Trophoblast cell (in vitro differentiated cells and primary cell): ENCODE measurements at regions not wholly inside any gene's neighbourhood (a gene's known extent, or its start where the extent isn't known, plus 50 kb on each side); places are given as distances from the start of the nearest gene placed in this dataset.

Experiments
- DNase-seq, 2 donors: peaks; one replicate each; pipeline ENCODE4 v3.0.0-alpha.2; 2016
- H2AFZ ChIP-seq: 2 replicates; pipeline ENCODE4 v1.6.1; 2013; ENCODE audit warnings: low read length, moderate library complexity, mild to moderate bottlenecking; ENCODE audit not compliant: insufficient read depth, poor library complexity
- H2AK5ac ChIP-seq: 2 replicates; pipeline ENCODE4 v1.6.1; 2013; ENCODE audit warnings: mild to moderate bottlenecking, low read length
- H2BK120ac ChIP-seq: 2 replicates; pipeline ENCODE4 v1.6.1; 2013; ENCODE audit warnings: low read length, mild to moderate bottlenecking, moderate library complexity; ENCODE audit not compliant: insufficient read depth, poor library complexity
- H2BK12ac ChIP-seq: 2 replicates; pipeline ENCODE4 v1.6.1; 2013; ENCODE audit warnings: mild to moderate bottlenecking, low read length, moderate library complexity
- H2BK5ac ChIP-seq: 2 replicates; pipeline ENCODE4 v1.6.1; 2013; ENCODE audit warnings: low read length, low read depth, moderate library complexity, mild to moderate bottlenecking; ENCODE audit not compliant: poor library complexity
- H3K14ac ChIP-seq: 2 replicates; pipeline ENCODE4 v1.6.1; 2013; ENCODE audit warnings: mild to moderate bottlenecking, low read length
- H3K18ac ChIP-seq: 2 replicates; pipeline ENCODE4 v1.6.1; 2013; ENCODE audit warnings: mild to moderate bottlenecking, low read length
- H3K23ac ChIP-seq: 2 replicates; pipeline ENCODE4 v1.6.1; 2013; ENCODE audit warnings: low read length
- H3K27ac ChIP-seq: 2 replicates; pipeline ENCODE4 v1.5.1; 2013; ENCODE audit warnings: low read depth, mild to moderate bottlenecking, inconsistent platforms, low read length, moderate library complexity
- H3K27me3 ChIP-seq: 2 replicates; pipeline ENCODE4 v1.6.1; 2013; ENCODE audit warnings: inconsistent platforms, mild to moderate bottlenecking, low read length, moderate library complexity; ENCODE audit not compliant: insufficient read depth
- H3K36me3 ChIP-seq, 2 experiments: 1 replicate in 1 of 2; 2 replicates in 1 of 2; pipeline ENCODE4 v1.6.1; 2013; ENCODE audit warnings: low read length in 2 of 2, mild to moderate bottlenecking in 2 of 2, moderate library complexity in 1 of 2; ENCODE audit not compliant: insufficient read depth in 2 of 2, control insufficient read depth in 1 of 2
- H3K4ac ChIP-seq: 2 replicates; pipeline ENCODE4 v1.6.1; 2013; ENCODE audit warnings: low read depth, mild to moderate bottlenecking, low read length, moderate library complexity
- H3K4me1 ChIP-seq, 2 experiments: 1 replicate in 1 of 2; 2 replicates in 1 of 2; pipeline ENCODE4 v1.6.1; 2013; ENCODE audit warnings: low read length in 2 of 2, mild to moderate bottlenecking in 2 of 2, moderate library complexity in 1 of 2; ENCODE audit not compliant: insufficient read depth in 2 of 2, control insufficient read depth in 1 of 2
- H3K4me2 ChIP-seq: 2 replicates; pipeline ENCODE4 v1.6.1; 2013; ENCODE audit warnings: inconsistent platforms, mild to moderate bottlenecking, low read length, moderate library complexity
- H3K4me3 ChIP-seq: 2 replicates; pipeline ENCODE4 v1.5.1; 2013; ENCODE audit warnings: mild to moderate bottlenecking, low read depth, low read length, inconsistent platforms
- H3K79me1 ChIP-seq: one replicate; pipeline ENCODE4 v1.6.1; 2013; ENCODE audit warnings: low read length
- H3K79me2 ChIP-seq: 2 replicates; pipeline ENCODE4 v1.6.1; 2013; ENCODE audit warnings: low read length, mild to moderate bottlenecking; ENCODE audit not compliant: control insufficient read depth, insufficient read depth, poor library complexity
- H3K9ac ChIP-seq: 2 replicates; pipeline ENCODE4 v1.6.1; 2013; ENCODE audit warnings: mild to moderate bottlenecking, low read length
- H3K9me3 ChIP-seq: 2 replicates; pipeline ENCODE4 v1.6.1; 2013; ENCODE audit warnings: low read depth, mild to moderate bottlenecking, control low read depth, inconsistent platforms, low read length; ENCODE audit not compliant: insufficient read depth
- H4K12ac ChIP-seq: 2 replicates; pipeline ENCODE4 v1.6.1; 2013; ENCODE audit warnings: low read depth, mild to moderate bottlenecking, low read length, moderate library complexity
- H4K8ac ChIP-seq: 2 replicates; pipeline ENCODE4 v1.6.1; 2013; ENCODE audit warnings: low read depth, mild to moderate bottlenecking, low read length, moderate library complexity
- H4K91ac ChIP-seq: one replicate; pipeline ENCODE4 v1.6.1; 2013; ENCODE audit warnings: low read depth, mild to moderate bottlenecking, low read length, moderate library complexity
- WGBS: extraction: QIAGEN DNeasy Blood & Tissue Kit; methylation state at CpG from one replicate; pipeline ENCODE4 v1.1.7; 2013; ENCODE audit warnings: missing lambda C conversion rate; ENCODE audit not compliant: insufficient read length, insufficient coverage; ENCODE audit errors: extremely low coverage; 5-methylcytosine and 5-hydroxymethylcytosine counted together

- H4K12ac ChIP-seq = no peak overlapping the region
- no peak overlapping the region for H3K27ac ChIP-seq
- H3K36me3 ChIP-seq = no peaks in the 10 kb centered on the region
- no peak overlapping the region for H2AK5ac ChIP-seq
- no CpG with 5 or more reads among the region's 1 CpG for WGBS
- H2BK120ac ChIP-seq = no peak overlapping the region
- H3K27me3 ChIP-seq = no peaks in the 10 kb centered on the region
- no peak overlapping the region for H3K4me2 ChIP-seq
- no peak overlapping the region for H3K4me3 ChIP-seq
- no peak overlapping the region for H2BK5ac ChIP-seq
- no peak overlapping the region for H3K4ac ChIP-seq
- no peak overlapping the region for H3K14ac ChIP-seq
- H3K18ac ChIP-seq = no peak overlapping the region
- no peaks in the 10 kb centered on the region for H3K79me1 ChIP-seq
- H3K9ac ChIP-seq = no peak overlapping the region
- H2AFZ ChIP-seq = no peak overlapping the region
- no peak overlapping the region for H4K91ac ChIP-seq
- H3K9me3 ChIP-seq = no peaks in the 10 kb centered on the region
- DNase-seq = no peak
- H4K8ac ChIP-seq = no peak overlapping the region
- H3K79me2 ChIP-seq = no peaks in the 10 kb centered on the region
- no peak overlapping the region for H2BK12ac ChIP-seq
- no peak overlapping the region for H3K23ac ChIP-seq
- no peaks in the 10 kb centered on the region for H3K4me1 ChIP-seq
Measured at GRCh38 chr6:119980802-119981201, 631.2 kb upstream of the MAN1A1 start.

GRCh38 chr6:119979862-119980261 lies 630.3 kb upstream of the MAN1A1 start:
- Histone ChIP-seq H4K8ac (no peak overlapping the region), H3K23ac (no peak overlapping the region), H2BK5ac (no peak overlapping the region), H3K79me2 (no peaks in the 10 kb centered on the region), H3K14ac (no peak overlapping the region), H3K27me3 (no peaks in the 10 kb centered on the region), H3K9ac (no peak overlapping the region), H3K9me3 (no peaks in the 10 kb centered on the region), H4K12ac (no peak overlapping the region), H2AK5ac (no peak overlapping the region), H3K27ac (no peak overlapping the region), H3K4me2 (no peak overlapping the region), H3K36me3 (no peaks in the 10 kb centered on the region), H3K18ac (no peak overlapping the region), H3K4me1 (no peaks in the 10 kb centered on the region), H2AFZ (no peak overlapping the region), H4K91ac (no peak overlapping the region), H3K4me3 (no peak overlapping the region), H2BK120ac (no peak overlapping the region), H2BK12ac (no peak overlapping the region), H3K4ac (no peak overlapping the region), H3K79me1 (no peaks in the 10 kb centered on the region)
- no peak for DNase-seq
- WGBS = no CpG with 5 or more reads among the region's 1 CpG

- Histone ChIP-seq H3K4me1 (no peaks in the 10 kb centered on the region), H2BK5ac (no peak overlapping the region), H4K12ac (no peak overlapping the region), H3K4ac (no peak overlapping the region), H3K14ac (no peak overlapping the region), H2AFZ (no peak overlapping the region), H2BK120ac (no peak overlapping the region), H4K8ac (no peak overlapping the region), H3K23ac (no peak overlapping the region), H3K79me2 (no peaks in the 10 kb centered on the region), H2AK5ac (no peak overlapping the region), H3K9ac (no peak overlapping the region), H4K91ac (no peak overlapping the region), H3K27ac (no peak overlapping the region), H3K9me3 (no peaks in the 10 kb centered on the region), H3K18ac (no peak overlapping the region), H3K36me3 (no peaks in the 10 kb centered on the region), H3K79me1 (no peaks in the 10 kb centered on the region), H3K4me2 (no peak overlapping the region), H3K4me3 (no peak overlapping the region), H2BK12ac (no peak overlapping the region), H3K27me3 (no peaks in the 10 kb centered on the region)
- WGBS = no CpG with 5 or more reads among the region's 2 CpGs
- DNase-seq = peak in 1 of 2 donors; percentile 45
Measured at GRCh38 chr6:119978274-119978889, 628.8 kb upstream of the MAN1A1 start.

- Histone ChIP-seq H4K12ac (no peak overlapping the region), H2AK5ac (no peak overlapping the region), H3K27me3 (no peaks in the 10 kb centered on the region), H3K79me2 (no peaks in the 10 kb centered on the region), H3K9me3 (no peaks in the 10 kb centered on the region), H3K36me3 (no peaks in the 10 kb centered on the region), H3K23ac (no peak overlapping the region), H3K27ac (no peak overlapping the region), H2BK5ac (no peak overlapping the region), H4K8ac (peak overlapping the region; percentile 7), H3K79me1 (no peaks in the 10 kb centered on the region), H2BK12ac (no peak overlapping the region), H3K4ac (no peak overlapping the region), H3K14ac (peak overlapping the region; percentile 19), H3K4me3 (no peak overlapping the region), H2AFZ (no peak overlapping the region), H3K9ac (no peak overlapping the region), H4K91ac (no peak overlapping the region), H2BK120ac (no peak overlapping the region), H3K18ac (no peak overlapping the region), H3K4me2 (no peak overlapping the region), H3K4me1 (no peaks in the 10 kb centered on the region)
- no CpG with 5 or more reads among the region's 6 CpGs for WGBS
- DNase-seq = no peak
Measured at GRCh38 chr6:119974430-119975159, 625.0 kb upstream of the MAN1A1 start.
